Left lung (tissue), 4 donors: ENCODE measurements at regions not wholly inside any gene's neighbourhood (a gene's known extent, or its start where the extent isn't known, plus 50 kb on each side); places are given as distances from the start of the nearest gene placed in this dataset.

Experiments
- ATAC-seq: fragments of 200-7000 bp; cut with Tn5 transposase; one replicate; pipeline ENCODE4 v1.9.1; 2020; ENCODE audit warnings: moderate library complexity
- DNase-seq, 4 donors: peaks; one replicate each; pipeline ENCODE4 v3.0.0-alpha.2; 2013 to 2020
- H3K27ac ChIP-seq, 2 donors: fragments of 200-600 bp; sonication (generic) in 1 of 2; one replicate each; pipeline versions ENCODE4 v1.5.0 to v1.8.0; 2020 to 2021
- H3K27me3 ChIP-seq, 2 donors: fragments of 200-600 bp; sonication (generic) in 1 of 2; one replicate each; pipeline versions ENCODE4 v1.5.0 to v1.8.0; 2020 to 2021
- H3K36me3 ChIP-seq, 2 donors: fragments of 200-600 bp; sonication (generic) in 1 of 2; one replicate each; pipeline versions ENCODE4 v1.5.0 to v1.8.0; 2020 to 2021
- H3K4me1 ChIP-seq, 2 donors: fragments of 200-600 bp; one replicate each; pipeline ENCODE4 v1.8.0; 2021
- H3K4me3 ChIP-seq, 2 donors: fragments of 200-600 bp; sonication (generic) in 1 of 2; one replicate each; pipeline versions ENCODE4 v1.5.0 to v1.8.0; 2020 to 2021; ENCODE audit warnings: mild to moderate bottlenecking in 1 of 2
- H3K9me3 ChIP-seq, 2 donors: fragments of 200-600 bp; sonication (generic) in 1 of 2; one replicate each; pipeline versions ENCODE4 v1.5.0 to v1.8.0; 2020 to 2021
- intact Hi-C, 2 donors: fragments of 100-400 bp; cut with DNase I; formaldehyde crosslinking; loops; one replicate each; pipeline versions ENCODE4 v1.11.2 to v1.14.2; 2022
- TF ChIP-seq, protein P1 (sequence below), 2 donors: fragments of 200-600 bp; sonication (generic) in 1 of 2; IDR thresholded peaks; one replicate each; pipeline versions ENCODE4 v1.5.0 to v1.8.0; 2021; ENCODE audit warnings: antibody characterized with exemption in 2 of 2
- donor health status: DM: no; HTN: yes; CAD: no.
- donor health status: DM: no; HTN: no; CAD: no.

DNA sequence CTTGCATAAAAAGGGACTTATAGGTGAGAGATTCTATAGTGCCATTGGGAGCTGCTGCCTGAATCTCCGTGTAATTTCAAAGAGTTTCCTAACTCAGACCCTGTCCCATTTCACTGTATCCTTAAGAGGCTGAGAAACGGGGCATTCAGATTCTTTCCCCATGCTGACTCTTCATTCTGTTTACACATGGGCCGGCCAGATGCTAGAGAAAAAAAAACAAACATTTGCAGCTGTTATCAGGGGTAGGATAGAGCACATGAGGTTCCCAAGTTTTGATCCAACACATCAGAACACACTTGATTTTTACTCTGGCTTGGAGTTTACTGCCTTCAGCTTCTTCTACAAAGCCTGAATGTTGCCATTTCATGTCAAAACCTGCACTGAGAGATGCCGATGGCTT is 215.9 kb upstream of the TPRG1 start:
- Histone ChIP-seq H3K4me1 (peaks cover 5 to 42% of the 10 kb centered on the region in 2 donors), H3K27ac (peak overlapping the region in 1 of 2 donors; percentile 19), H3K36me3 (no peaks in the 10 kb centered on the region), H3K4me3 (no peak overlapping the region), H3K9me3 (no peaks in the 10 kb centered on the region), H3K27me3 (no peaks in the 10 kb centered on the region)
- TF ChIP-seq, protein P1, sequence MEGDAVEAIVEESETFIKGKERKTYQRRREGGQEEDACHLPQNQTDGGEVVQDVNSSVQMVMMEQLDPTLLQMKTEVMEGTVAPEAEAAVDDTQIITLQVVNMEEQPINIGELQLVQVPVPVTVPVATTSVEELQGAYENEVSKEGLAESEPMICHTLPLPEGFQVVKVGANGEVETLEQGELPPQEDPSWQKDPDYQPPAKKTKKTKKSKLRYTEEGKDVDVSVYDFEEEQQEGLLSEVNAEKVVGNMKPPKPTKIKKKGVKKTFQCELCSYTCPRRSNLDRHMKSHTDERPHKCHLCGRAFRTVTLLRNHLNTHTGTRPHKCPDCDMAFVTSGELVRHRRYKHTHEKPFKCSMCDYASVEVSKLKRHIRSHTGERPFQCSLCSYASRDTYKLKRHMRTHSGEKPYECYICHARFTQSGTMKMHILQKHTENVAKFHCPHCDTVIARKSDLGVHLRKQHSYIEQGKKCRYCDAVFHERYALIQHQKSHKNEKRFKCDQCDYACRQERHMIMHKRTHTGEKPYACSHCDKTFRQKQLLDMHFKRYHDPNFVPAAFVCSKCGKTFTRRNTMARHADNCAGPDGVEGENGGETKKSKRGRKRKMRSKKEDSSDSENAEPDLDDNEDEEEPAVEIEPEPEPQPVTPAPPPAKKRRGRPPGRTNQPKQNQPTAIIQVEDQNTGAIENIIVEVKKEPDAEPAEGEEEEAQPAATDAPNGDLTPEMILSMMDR (IDR thresholded peaks at IDR 0.05) = no peak
- intact Hi-C loops = loop anchor here in 1 of 2 donors (10.0 kb wide), 1 partner anchor 1211 kb away; the partner anchor contains the start of gene BCL6
- ATAC-seq (no peak), DNase-seq (peak in 1 of 4 donors; percentile 56)

DNA sequence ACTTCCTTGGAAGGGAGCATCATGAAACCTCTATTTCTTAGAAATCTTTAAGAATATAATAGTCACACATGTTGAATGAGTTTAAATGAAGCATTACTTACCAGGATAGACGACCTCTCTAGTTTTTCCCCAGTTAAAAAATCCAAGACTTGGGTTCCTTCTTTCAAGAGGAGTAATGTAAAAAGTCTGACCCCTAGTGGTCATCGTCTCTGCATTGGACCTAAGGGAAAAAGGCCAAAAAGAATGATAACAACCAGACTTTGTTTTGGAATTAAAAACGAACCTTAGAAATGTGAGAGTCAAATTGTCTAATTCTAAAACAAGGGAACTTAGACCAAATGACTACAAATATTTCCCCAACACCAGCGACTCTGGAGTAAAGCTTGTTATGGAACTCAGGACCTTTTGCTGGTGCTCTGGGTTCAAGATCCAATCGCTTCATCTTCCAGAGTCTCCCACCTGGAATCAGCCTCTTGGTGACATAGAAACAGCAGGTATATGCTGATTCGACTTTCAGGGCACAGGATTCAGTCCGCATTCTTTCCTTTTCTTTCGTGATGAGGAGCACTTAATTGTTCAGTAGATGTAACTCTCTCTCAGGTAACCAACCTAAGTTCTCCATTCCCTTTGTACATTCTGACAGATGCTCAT is 214.8 kb upstream of the TPRG1 start:
- DNase-seq (peak in 1 of 4 donors; percentile 60), ATAC-seq (peak; percentile 56)
- Histone ChIP-seq H3K36me3 (no peaks in the 10 kb centered on the region), H3K4me1 (peaks cover 0 to 32% of the 10 kb centered on the region in 2 donors), H3K27me3 (no peaks in the 10 kb centered on the region), H3K4me3 (no peak overlapping the region), H3K9me3 (no peaks in the 10 kb centered on the region), H3K27ac (no peak overlapping the region)
- intact Hi-C loops = loop anchor here in 1 of 2 donors (10.0 kb wide), 1 partner anchor 1212 kb away; the partner anchor contains the start of gene BCL6
- TF ChIP-seq, protein P1 (IDR thresholded peaks at IDR 0.05) = peak; percentile 75 to 81

DNA sequence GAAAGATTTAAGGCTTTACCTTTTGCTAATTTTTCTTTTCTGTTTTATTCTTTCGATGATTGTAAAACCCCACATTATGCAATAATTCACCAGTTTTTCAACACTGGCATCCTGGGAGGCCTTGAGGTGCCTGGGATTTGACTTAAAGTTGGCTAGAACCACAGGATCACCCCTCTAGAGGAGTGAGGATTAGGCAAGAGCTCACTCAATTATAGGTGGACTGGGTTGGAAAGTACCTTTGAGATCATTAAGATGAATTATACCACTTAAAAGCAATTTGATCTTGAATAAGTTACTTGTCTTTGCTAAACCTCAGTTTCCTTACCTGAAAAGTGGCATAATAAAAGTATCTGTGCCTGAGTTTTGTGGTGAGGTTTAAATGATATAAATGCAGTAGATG is 212.8 kb upstream of the TPRG1 start:
- no peak overlapping the region for H3K27ac ChIP-seq
- DNase-seq (no peak), ATAC-seq (peak; percentile 17)
- H3K27me3 ChIP-seq = no peaks in the 10 kb centered on the region
- no peaks in the 10 kb centered on the region for H3K9me3 ChIP-seq
- TF ChIP-seq, protein P1 (IDR thresholded peaks at IDR 0.05) = no peak
- H3K4me1 ChIP-seq = peaks cover 0 to 24% of the 10 kb centered on the region in 2 donors
- H3K36me3 ChIP-seq = no peaks in the 10 kb centered on the region
- intact Hi-C loops = loop anchor here in 1 of 2 donors (10.0 kb wide), 1 partner anchor 1214 kb away; the partner anchor contains the start of gene BCL6
- no peak overlapping the region for H3K4me3 ChIP-seq

DNA sequence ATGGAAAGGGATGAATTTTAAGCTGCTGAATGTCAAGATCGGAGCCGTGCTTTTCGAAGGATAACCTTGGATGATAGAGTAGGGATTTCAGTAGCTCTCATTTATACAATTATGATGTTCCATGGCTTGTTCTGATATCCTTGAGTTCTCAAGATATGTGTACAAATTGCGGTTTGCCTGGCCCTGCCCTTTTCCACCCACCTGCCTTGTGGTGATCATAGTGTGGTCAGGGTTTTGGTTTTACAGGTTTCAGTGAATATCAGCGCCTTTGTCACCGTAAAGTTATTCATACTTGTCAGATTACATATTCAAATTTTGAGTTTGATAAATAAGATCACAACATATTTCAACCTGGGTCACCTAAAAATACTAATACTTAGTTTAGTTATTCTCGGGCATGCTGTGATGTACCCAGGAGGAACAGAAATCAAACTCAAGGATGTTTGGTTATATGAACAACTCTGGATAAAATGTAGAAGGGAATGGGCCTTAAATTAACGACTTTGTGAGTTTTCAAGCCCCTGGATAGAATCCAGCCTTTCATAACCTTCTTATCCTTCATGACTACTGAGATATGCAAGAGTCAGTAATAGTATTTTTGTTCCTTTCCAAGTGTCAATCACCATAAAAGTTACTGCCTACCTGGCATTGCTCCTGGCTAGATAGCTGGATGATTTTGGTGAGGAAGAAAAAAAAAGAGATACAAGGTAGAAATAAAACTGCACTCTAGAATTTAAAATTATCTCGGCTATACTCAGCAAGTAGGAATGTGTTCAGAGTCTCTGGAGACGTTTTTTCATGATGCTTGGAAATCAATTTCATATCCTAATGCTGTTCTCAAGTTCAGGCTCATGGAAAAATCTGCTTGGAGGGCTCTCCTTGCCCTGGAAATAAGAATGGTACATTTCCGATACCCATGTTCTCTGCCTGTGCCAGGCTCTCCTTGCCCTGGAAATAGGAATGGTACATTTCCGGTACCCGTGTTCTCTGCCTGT is 209.2 kb upstream of the TPRG1 start:
- intact Hi-C loops = no loop called here
- no peak for ATAC-seq
- TF ChIP-seq, protein P1 (IDR thresholded peaks at IDR 0.05) = no peak
- Histone ChIP-seq H3K4me3 (no peak overlapping the region), H3K27me3 (no peaks in the 10 kb centered on the region), H3K9me3 (no peaks in the 10 kb centered on the region), H3K4me1 (peaks cover 0 to 6% of the 10 kb centered on the region in 2 donors), H3K27ac (no peak overlapping the region), H3K36me3 (no peaks in the 10 kb centered on the region)
- no peak for DNase-seq

DNA sequence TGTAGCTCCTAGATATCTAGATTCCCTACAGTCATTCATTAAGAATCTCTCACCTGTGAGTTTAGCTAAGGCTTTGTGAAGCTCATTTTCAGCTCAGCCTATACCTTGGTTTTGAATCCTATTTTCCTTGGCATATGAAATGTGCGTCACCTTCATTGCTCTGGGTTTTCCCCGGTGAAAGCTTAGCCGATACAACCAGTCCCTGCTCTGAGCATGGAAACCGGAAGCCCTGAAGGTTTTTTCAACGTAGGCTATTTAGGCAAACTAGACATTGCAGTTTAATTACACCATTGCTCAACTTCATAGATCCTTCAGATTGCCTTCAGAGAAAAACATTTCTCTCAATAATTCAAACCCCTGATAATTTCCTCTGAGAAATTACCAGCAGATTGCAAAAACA is 206.8 kb upstream of the TPRG1 start:
- TF ChIP-seq, protein P1 (IDR thresholded peaks at IDR 0.05) = no peak
- no peak for ATAC-seq
- H3K27me3 ChIP-seq = no peaks in the 10 kb centered on the region
- no peaks in the 10 kb centered on the region for H3K9me3 ChIP-seq
- no peak overlapping the region for H3K4me3 ChIP-seq
- no peak overlapping the region for H3K27ac ChIP-seq
- no peaks in the 10 kb centered on the region for H3K36me3 ChIP-seq
- H3K4me1 ChIP-seq = no peaks in the 10 kb centered on the region
- intact Hi-C loops = no loop called here
- DNase-seq = no peak
